Right lobe of liver (tissue), 4 donors: ENCODE measurements at regions not wholly inside any gene's neighbourhood (a gene's known extent, or its start where the extent isn't known, plus 50 kb on each side); places are given as distances from the start of the nearest gene placed in this dataset.

Experiments
- CTCF ChIP-seq, 4 donors: fragments of 200-600 bp in 3 of 4; fragments of 450-650 bp in 1 of 4; IDR thresholded peaks; one replicate each; pipeline versions ENCODE4 v1.5.1 to v1.8.0; 2016 to 2022; ENCODE audit warnings: antibody characterized with exemption in 4 of 4, mild to moderate bottlenecking in 2 of 4
- POLR2A ChIP-seq: fragments of 450-650 bp; IDR thresholded peaks from one replicate; pipeline ENCODE4 v1.6.1; 2017; ENCODE audit warnings: antibody characterized with exemption, mild to moderate bottlenecking
- donor health status: DM: no; HTN: no; CAD: no.
- donor health status: DM: no; HTN: no; CAD: no.
- donor health status: DM: no; HTN: yes; CAD: no.

GRCh38 chr11:33941637-33942160 is 49.8 kb upstream of the LMO2 start:
- TF ChIP-seq CTCF (IDR thresholded peaks at IDR 0.05) (no peak), POLR2A (no peak)
